ENCODE measurements at regions not wholly inside any gene's neighbourhood (a gene's known extent, or its start where the extent isn't known, plus 50 kb on each side); places are given as distances from the start of the nearest gene placed in this dataset.

DNA sequence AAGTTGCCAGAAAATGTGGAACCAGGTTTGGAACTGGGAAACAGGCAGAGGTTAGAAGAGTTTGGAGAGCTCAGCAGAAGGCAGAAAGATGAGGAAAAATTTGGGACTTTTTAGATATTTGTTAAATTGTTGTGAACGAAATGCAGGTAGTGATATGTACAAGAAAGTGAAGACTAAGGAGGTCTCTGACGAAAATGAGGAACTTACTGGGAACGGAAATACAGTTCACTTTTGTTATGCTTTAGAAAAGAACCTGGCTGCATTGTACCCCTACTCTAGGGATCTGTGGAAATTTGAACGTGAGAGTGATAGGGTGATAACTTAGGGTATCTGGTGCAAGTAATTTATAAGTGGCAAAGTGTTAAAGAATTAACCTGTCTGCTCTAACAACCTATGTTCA is 632.4 kb downstream of the SLITRK5 start:
- BruUV-seq (replicated peaks) = no TSS peak
- no peaks in the 10 kb centered on the region for H3K9me3 ChIP-seq (ENCODE audit: low read depth, low read length, poor library complexity, severe bottlenecking)
- H3K36me3 ChIP-seq (ENCODE audit: insufficient read depth, low read length, poor library complexity, severe bottlenecking) = no peaks in the 10 kb centered on the region
- intact Hi-C loops (cut with micrococcal nuclease; ENCODE audit: unreplicated experiment) = no loop called here
- H3K27me3 ChIP-seq (replicated peaks; ENCODE audit: insufficient read depth, low read depth, low read length, poor library complexity) = no peaks in the 10 kb centered on the region
- H3K4me3 ChIP-seq (ENCODE audit: low read depth, low read length, poor library complexity, severe bottlenecking) = no peak overlapping the region
- no peak overlapping the region for H3K27ac ChIP-seq (ENCODE audit: low read depth, low read length, poor library complexity, severe bottlenecking)
- no peak for DNase-seq (ENCODE audit: low spot score)
- CTCF ChIA-PET = no interaction called here
- POLR2A ChIA-PET (ENCODE audit: low non-redundant PET) = no interaction called here
- TF ChIP-seq CTCF (conservative IDR thresholded peaks at IDR 0.05; ENCODE audit: low read depth, low read length) (no peak), EZH2 (IDR thresholded peaks at IDR 0.05; ENCODE audit: borderline replicate concordance, low read depth, low read length, poor library complexity, severe bottlenecking) (no peak)
- H3K4me1 ChIP-seq (ENCODE audit: insufficient read depth, low read length, poor library complexity, severe bottlenecking) = no peaks in the 10 kb centered on the region

DNA sequence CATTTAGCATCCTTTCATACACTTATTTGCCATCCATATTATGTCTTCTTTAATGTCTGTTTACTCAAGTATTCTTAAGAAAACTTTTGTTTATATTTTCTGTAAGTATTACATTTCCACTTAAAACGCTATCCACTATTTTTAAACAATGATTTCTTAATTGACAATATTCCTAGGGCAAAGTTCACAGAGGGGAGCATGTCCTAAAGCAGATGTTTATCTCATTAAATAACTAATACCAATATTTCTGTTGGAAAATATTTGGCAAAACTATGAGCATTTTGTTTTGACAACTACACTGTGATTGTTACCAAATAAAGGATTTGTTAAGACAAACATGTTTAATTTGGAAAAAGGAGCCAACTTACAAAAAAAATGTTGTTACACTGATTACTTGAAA is 643.3 kb downstream of the SLITRK5 start:
- no TSS peak for BruUV-seq (replicated peaks)
- Histone ChIP-seq H3K27ac (ENCODE audit: low read depth, low read length, poor library complexity, severe bottlenecking) (no peak overlapping the region), H3K36me3 (ENCODE audit: insufficient read depth, low read length, poor library complexity, severe bottlenecking) (no peaks in the 10 kb centered on the region), H3K4me3 (ENCODE audit: low read depth, low read length, poor library complexity, severe bottlenecking) (no peak overlapping the region), H3K27me3 (replicated peaks; ENCODE audit: insufficient read depth, low read depth, low read length, poor library complexity) (no peaks in the 10 kb centered on the region), H3K9me3 (ENCODE audit: low read depth, low read length, poor library complexity, severe bottlenecking) (no peaks in the 10 kb centered on the region), H3K4me1 (ENCODE audit: insufficient read depth, low read length, poor library complexity, severe bottlenecking) (no peaks in the 10 kb centered on the region)
- POLR2A ChIA-PET (ENCODE audit: low non-redundant PET) = interaction anchor here (0.6 kb wide), 1 partner anchor 24 kb away, joined by 3 read pairs; no protein-coding TSS in a partner anchor
- no peak for DNase-seq (ENCODE audit: low spot score)
- TF ChIP-seq EZH2 (IDR thresholded peaks at IDR 0.05; ENCODE audit: borderline replicate concordance, low read depth, low read length, poor library complexity, severe bottlenecking) (no peak), CTCF (conservative IDR thresholded peaks at IDR 0.05; ENCODE audit: low read depth, low read length) (no peak)
- CTCF ChIA-PET = no interaction called here
- intact Hi-C loops (cut with micrococcal nuclease; ENCODE audit: unreplicated experiment) = no loop called here

DNA sequence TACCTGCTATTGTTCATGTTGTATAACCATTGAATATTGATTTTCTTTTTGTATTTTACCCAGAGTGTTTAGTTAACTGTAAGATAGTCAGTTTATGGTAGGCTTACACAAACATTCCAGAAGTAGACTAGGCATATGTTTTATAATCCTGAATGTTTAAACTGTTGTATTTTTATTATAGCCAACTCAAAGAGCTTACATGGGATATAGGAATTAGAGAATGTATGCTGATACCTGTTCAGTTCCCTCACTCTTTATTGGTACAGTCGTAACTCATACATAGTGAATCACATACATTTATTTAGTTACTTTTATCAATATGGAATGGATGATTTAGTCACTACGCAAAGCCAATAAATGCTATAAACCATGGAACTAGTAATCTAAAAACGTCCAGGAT is 657.9 kb downstream of the SLITRK5 start:
- Histone ChIP-seq H3K36me3 (ENCODE audit: insufficient read depth, low read length, poor library complexity, severe bottlenecking) (no peaks in the 10 kb centered on the region), H3K4me3 (ENCODE audit: low read depth, low read length, poor library complexity, severe bottlenecking) (no peak overlapping the region), H3K27ac (ENCODE audit: low read depth, low read length, poor library complexity, severe bottlenecking) (no peak overlapping the region), H3K9me3 (ENCODE audit: low read depth, low read length, poor library complexity, severe bottlenecking) (peaks cover 4% of the 10 kb centered on the region), H3K27me3 (replicated peaks; ENCODE audit: insufficient read depth, low read depth, low read length, poor library complexity) (no peaks in the 10 kb centered on the region), H3K4me1 (ENCODE audit: insufficient read depth, low read length, poor library complexity, severe bottlenecking) (no peaks in the 10 kb centered on the region)
- DNase-seq (ENCODE audit: low spot score) = no peak
- CTCF ChIA-PET = no interaction called here
- no peak for TF ChIP-seq CTCF (conservative IDR thresholded peaks at IDR 0.05; ENCODE audit: low read depth, low read length)
- TF ChIP-seq EZH2 (IDR thresholded peaks at IDR 0.05; ENCODE audit: borderline replicate concordance, low read depth, low read length, poor library complexity, severe bottlenecking) = no peak
- intact Hi-C loops (cut with micrococcal nuclease; ENCODE audit: unreplicated experiment) = no loop called here
- no TSS peak for BruUV-seq (replicated peaks)
- POLR2A ChIA-PET (ENCODE audit: low non-redundant PET) = no interaction called here

All from A673 (cell line).